ENCODE measurements at regions not wholly inside any gene's neighbourhood (a gene's known extent, or its start where the extent isn't known, plus 50 kb on each side); places are given as distances from the start of the nearest gene placed in this dataset.
A peak's percentile ranks its signal among the peaks of the same experiment; 100 is the strongest.

DNA sequence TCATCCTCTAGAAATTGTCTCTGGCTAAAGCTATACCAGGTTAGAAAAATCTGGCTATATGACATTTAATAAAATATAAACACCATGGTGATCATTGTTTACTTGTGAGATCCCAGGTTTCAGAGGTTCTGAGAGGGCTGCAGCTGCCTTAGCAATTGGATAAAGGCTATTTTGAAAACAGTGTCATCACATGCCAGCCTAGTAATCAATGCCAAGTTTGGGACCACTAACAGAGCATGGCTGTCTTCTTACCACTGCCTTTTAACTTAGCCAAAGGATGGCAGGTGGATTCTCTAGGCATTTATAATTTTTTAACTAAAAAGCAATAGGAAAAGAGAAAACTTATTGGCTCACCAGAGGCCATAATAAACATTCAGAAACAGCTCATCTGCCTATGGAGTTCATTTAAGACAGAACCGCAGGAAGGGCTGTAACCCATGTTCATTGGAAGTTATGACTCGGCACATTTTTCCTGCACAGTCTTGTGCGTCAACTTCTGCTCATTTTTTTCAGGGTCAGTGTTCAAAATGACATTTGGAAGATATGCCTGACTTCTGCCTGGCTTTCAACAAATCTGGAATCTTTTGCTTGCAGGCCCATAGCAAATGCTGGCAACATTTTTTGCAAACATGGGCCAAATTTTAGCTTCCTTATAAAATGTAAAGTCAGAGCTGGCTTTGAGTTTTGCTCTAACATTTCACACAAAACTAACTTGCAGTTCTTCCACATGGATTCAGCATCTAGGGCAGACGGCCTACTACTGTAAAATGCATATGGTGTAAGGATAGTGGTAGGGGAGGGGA lies 476.0 kb upstream of the TBL1XR1 start:
- peak; percentile 78 for DNase-seq (ENCODE audit: low spot score)

DNA sequence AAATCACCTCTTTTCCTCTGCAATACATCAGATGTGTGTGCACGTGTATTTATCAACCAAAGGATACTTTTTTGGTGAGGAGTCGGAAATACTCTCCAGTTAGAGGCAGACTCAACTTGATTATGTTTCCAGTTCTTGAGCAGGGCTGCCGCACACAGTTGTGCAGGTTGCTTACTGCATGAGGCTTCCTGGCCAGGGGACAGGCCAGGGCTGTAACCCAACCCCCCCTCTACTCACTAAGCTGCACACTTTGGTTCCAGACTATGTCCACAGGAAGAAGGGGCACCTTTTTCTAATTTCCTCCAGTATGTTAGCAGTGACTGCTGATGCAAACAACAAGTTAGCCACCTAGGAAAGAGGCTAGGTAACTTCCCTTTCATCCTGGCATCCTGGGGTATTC lies 476.9 kb upstream of the TBL1XR1 start:
- no peak for DNase-seq (ENCODE audit: low spot score)

DNA sequence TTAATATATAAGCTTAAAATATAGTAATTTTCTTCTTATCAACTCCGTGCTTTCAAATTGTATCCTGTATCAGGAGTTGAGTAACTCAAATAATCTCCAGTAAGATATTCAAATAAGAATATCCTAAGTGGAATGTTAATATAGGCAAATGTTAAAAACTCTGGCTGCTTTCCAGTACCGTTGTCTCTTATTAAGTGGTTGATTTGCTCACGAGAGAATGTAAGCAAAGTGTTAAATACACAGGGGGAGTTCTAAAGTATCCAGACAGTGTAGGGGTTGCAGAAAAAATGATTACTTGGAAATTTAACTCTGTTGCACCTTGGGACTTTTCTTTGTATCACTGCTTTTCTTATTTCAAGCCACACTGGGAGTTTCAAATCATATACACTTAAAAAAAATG lies 478.9 kb upstream of the TBL1XR1 start:
- no peak for DNase-seq (ENCODE audit: low spot score)

DNA sequence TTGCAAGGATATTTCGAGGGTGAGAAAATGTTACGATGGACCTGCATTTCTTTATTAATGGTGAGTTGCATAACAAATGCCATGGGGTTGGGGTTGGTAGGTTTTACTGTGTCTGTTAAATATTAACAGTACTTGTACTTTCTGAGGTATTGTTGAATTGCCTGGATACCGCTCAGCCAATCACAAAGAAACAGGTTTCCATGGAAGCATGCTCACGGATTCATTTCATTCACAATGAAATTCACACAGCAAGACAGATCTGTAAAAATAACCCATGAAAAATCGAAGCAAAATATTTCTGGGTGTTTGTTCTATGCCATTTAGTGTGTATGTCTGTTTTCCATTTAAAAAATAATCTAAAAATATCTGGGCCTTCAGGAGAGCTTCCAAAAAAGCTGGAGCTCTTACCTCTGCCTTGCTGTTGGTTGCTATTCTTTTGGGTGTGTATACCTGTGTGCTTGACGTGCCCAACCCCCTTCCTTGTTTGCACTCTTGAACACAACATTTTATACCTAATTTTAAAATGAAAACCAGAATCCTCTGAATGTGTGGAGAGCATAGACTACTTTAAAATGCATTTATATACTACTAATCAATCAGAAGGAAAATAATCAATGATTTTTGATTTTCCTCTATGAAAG lies 479.8 kb upstream of the TBL1XR1 start:
- DNase-seq (ENCODE audit: low spot score): no peak

DNA sequence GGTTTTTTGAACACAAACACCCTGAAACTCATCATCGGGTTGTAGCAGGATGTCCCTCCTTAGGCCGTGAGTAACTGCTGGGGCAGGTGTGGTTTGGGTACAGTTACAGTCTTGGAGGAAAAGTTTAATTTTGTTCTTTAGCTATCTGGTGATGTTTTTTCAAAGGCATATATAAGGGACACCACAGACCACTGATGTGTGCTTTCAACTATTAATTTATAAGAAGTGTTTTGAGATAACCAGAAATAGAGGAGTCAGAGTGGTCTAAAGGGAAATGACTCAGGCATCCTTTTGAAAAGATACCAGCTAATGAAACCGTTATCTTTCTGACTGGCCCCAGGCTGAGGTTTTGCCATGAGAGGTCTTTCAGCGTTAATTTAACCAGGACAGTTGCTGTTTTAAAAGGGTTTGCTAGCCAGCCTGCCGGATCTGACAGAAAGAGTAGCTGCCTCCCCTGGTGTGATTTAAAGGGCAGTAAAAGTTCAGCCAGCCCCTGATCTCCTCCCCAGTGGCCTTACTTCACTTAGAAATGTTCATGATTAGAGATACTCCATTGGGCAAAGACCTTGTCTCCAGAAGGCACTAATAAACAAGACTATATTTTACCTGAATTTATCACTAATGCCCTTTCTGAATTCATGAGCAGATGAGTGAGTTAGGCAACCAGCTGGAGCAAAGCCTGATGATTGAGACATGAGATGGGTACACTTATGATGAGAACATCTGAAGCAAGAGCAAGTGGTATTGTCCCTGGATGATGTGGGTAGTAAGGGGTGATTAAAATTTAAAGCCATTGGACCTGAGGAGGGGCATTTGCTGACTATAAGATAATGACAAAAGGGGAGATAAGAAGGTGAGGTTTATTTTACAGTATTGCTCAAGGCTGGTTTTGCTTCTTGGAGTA lies 482.5 kb upstream of the TBL1XR1 start:
- DNase-seq (ENCODE audit: low spot score): no peak

DNA sequence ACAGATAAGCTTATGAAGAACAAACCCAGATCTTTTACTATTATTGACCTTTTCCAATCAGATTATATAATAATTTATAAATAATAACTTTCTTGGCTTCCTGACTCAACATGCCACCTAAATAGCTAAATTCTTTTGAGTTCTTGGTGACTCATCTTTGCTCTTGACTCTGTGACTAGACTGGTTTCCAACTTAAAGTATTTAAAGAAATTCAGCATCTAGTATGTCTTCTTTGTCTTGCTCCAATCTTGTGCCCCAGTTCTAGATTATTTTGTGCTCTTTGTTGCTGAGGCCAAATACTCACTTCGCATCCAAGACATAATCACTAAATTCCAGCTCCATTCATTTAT lies 483.2 kb upstream of the TBL1XR1 start:
- DNase-seq (ENCODE audit: low spot score): no peak

DNA sequence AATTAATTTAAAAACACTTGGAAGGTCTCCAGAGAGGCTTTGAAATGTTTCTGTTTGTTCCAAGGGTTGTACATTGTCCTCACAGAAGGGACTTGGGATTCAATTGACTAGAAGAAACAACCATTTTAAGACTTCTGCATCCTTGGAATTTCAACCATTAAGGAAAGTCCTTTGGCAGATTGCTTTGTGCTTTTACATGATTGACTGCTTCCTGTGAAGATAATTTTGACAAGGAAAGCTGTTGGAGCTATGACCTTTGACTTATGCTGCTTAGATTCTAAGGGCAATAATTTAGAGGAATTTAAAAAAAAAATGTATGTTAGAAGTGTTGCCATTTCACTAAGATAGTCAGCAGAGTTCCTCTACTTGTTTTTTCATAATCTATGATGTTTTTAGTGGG lies 483.9 kb upstream of the TBL1XR1 start:
- DNase-seq (ENCODE audit: low spot score): no peak

DNA sequence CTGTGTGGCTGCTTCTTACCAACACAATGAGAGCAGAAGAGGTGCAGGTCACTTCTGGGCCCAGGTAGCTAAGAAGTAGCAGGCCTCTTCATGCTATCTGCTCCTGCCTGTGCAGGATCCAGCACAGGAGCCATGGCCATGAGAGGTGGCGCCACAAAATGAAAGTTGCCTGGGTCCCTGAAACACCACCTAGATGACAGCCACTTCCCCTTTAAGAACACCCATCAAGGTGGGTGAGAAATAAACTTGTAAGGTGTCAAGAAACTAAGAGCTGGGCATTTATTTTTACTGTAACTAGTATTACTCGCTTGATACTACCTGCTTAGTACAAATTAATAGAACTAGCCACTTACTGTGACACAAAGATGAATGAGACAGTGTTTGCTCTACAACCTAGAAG lies 484.6 kb upstream of the TBL1XR1 start:
- DNase-seq (ENCODE audit: low spot score): no peak

DNA sequence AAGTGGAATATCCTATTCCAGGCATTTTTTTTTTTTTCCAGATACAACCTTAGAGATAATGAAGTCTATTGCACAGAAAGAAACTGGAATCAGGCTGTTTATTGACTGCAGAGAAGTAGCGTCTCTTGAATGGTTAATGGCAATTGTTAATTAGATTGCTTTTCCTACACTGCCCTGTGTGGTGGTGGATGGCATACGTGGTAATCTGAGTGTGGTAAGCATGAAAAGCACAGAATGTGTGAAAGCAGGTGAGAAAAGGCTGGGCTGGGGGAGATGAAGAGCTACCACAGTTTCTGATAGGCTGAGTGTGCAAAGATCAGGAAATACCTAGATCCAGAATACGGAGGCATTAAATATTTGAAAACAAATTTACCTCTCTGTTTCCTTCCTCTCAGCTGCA lies 486.3 kb upstream of the TBL1XR1 start:
- no peak for DNase-seq (ENCODE audit: low spot score)

DNA sequence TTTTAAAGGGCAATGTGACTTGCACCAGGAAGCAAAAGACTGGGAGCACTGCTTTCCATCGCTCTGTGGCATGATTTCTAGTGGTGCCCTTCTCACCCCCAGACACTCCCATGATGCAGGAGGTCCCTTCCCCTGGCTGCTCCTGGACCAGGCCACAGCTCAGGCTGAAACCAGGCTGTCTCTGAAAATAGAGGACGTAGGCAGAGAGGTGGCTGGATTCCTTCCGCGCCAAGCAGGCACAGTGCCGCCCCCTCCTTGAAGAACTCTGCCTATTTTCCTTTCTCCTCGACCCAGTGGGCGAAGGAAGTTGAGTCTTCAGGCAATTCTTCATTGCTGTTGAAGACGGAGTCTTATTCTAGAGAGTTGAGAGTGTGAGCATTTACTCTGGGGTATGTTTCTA lies 489.4 kb upstream of the TBL1XR1 start:
- DNase-seq (ENCODE audit: low spot score): no peak

DNA sequence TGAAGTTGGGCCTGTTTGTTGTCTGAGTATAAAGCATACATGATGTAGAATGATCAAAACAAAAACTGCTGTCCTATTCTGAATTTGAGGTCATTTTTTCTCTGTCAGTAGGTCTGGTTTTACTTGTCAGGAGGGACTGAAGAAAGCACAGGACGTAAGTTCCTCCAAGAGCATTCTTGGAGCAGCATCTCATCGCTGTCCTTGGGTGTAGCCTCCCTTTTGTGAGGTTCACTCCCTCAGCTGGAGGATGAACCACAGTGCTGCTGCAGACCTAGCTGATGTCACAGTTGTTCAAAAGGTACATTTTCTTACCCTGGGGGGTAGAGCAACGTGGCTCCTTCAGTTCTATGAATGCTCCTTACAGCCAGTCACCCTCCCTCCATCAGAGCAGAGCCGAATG lies 490.0 kb upstream of the TBL1XR1 start:
- DNase-seq (ENCODE audit: low spot score): no peak

DNA sequence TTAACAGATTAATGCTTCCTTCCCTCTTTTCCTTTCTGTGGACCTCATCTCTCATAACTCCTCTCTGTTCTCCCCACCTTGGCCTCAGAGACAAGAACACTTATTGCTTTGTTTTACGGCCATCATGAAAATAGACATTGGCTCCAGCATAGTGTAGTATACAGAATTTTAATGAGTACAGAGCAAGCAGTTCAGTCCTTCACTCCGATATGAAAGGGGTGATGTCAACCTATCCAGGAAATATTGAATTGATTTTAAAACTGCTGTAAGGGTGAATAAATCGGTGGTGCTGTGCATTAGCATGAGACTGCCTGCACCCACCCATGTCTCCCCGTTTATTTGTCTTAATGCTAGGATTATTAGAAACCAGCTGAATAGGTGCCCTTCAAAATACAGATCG lies 490.9 kb upstream of the TBL1XR1 start:
- DNase-seq (ENCODE audit: low spot score): no peak

DNA sequence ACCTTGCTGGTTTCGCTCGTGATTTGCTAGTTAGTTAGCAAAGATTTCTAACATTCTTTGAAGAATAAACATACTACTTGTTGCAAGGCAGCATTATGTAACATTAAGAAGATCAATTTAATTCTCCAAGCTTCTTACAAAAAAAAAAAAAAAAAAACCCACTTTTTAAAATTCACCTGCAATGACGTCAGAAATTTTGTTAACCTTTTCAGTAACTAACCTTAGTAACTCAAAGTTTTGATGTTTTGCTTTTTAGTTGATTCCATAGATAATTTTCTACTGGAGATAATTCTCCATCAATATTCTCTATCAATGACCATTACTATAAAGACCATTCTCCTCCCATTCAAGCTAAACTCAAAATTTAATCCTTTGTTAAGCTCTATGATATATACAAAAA lies 491.8 kb upstream of the TBL1XR1 start:
- no peak for DNase-seq (ENCODE audit: low spot score)

DNA sequence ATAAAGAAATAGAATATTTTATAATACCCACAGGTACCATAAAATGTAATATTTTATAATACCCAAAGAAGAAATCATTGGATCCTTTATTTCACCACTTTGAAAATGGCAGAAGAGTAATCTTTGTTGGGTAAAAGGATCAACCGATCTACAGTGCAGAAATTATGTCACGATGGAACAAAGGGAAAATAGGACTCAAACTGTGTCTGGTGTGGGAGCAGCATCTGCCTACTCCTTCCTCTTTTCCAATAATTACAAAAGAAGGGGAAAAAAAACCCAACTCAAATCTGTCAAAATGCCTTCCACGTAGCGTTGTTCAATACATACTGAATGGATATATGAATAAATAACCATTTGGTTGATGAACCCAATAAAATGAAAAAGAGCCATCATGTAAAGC lies 492.6 kb upstream of the TBL1XR1 start:
- no peak for DNase-seq (ENCODE audit: low spot score)

DNA sequence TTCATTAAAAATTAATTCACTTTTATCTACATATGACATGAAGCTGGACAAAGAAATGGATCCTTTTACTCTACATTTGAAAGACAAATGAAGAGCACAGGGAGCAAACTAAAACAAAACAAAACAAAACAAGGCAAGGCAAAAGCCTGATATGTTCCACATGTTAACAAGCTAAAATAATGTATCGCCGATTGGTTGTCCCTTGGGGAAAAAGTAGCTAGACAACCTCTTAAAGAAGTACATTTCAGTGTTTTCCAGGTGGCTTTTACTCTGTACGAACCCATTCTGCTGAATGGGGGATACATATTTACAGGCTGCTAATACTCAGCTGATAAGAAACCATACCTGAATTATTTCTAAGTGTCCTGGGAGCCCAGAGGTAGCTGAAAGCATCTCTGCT lies 493.0 kb upstream of the TBL1XR1 start:
- no peak for DNase-seq (ENCODE audit: low spot score)

DNA sequence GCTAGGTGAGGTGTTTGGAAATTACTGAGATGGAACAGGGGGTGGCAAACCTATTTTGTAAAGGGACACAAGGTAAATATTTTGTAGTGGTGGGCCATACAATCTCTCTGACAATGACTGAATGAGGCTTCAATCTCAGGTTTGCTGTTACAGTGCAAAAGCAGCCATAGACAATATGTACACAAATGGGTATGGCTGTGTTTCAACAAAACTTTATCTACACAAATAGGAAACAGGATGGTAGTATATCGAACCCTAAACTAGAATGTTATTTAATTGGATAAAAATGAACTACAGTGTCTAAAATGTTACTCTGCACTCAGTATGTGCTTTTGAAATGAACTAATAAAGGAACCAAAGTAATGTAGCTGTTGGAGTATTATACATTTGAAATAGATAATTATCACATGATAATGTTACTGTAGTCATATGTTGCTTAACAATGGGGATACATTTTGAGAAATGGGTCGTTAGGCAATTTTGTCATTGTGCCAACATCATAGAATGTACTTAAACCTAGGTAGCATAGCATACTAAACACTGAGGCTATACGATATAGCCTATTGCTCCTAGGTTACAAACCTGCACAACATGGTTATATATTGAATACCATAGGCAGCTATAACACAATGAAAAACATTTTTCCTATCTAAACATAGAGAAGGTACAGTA lies 495.2 kb upstream of the TBL1XR1 start:
- DNase-seq (ENCODE audit: low spot score): no peak

DNA sequence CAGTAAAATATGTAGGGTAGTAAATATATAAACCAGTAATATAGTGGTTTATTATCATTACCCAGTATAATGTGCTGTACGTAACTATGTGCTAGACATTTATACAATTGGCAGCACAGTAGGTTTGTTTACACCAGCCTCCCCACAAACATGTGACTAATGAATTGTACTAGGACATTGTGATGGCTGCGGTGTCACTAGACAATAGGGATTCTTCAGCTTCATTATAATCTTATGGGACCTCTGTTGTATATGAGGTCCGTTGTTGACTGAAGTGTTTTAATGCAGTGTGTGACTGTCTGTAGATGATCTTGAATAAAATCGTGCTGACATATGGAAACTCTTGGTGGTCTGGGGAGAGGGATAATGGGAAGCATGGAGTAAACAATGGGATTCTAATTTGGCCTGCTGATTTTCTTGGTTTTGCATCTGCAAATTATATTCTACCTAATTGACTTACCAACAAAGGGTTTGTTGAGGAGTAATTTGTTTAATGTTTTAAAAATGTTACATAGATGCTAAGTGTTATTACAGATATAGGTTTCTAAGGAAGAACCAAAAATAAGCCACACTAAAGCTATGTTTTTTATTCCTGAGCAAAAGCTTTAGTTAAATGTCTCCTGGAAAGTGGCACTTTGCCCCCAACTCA lies 496.5 kb upstream of the TBL1XR1 start:
- DNase-seq (ENCODE audit: low spot score): no peak

DNA sequence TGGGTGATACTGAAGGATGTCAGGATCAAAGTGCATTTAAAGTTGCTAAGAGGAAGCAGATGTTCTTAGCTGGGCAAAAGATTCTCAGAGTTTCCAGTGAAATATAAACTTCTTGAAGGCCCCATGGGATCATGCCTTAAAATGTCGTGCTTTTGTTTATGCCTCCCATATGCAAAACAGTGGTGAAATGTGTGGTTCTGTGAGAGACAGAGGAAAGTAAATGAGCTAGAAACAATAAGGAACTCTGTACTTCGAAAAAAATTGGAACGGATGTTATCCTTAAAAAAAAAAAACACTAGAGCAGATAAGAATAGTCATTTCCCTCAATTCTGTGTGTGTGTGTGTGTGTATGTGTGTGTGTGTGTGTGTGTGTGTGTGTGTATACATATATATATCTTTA lies 497.0 kb upstream of the TBL1XR1 start:
- DNase-seq (ENCODE audit: low spot score): no peak

DNA sequence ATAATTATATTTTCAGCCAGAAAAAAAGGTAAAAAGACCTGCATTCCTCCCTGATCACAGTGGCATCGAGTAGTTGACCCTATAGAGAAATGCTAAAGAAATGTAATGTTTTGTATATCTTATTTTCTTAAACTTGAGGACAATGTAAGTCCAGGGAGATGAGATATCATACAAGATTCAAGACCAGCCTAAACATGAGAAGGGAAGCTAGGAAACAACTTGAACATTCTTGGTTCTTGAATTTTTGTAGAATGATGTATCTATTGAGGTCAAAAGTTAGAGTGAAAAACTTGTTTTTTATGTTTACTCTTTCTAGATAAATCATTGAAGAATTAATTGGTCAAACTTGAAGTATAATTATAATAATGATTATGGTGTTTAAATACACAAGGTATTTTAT lies 497.7 kb upstream of the TBL1XR1 start:
- DNase-seq (ENCODE audit: low spot score): no peak

DNA sequence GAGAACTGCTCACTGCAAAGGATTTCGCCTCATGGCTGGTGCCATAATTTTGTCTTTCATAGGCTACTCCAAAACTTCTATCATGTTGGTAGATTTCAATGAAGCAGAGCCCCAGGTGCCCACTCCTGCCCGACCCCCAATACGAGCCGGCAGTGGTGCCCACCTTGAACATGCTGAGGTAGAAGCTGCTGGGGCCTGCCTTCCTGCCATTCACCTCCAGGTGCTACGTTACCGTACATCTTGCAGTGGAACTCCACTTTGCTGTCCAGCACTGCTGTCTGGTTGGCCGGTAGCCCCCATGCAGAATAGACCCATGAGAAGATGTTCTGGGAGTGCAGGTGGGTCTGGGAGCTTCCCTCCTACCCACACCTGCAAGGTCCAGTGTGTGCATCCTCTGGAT lies 502.8 kb upstream of the TBL1XR1 start:
- no peak for DNase-seq (ENCODE audit: low spot score)

DNA sequence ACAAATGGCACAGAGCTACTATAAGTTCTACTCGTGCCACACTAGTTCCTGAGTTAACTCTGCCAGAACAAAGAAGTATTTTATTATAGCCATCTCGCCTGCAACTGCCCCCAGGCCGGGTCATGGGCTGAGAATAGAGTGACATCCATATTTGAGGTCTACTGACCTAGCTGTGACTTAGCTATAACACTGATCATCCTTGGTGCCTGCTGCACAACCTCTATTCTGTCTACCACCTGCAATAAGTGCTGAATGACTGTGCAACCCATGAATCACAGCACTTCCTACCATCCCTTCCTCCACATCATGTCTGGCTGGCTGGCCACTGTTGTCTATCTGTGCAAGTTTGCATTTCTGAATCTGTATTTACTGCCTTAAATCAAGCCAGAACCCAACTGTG lies 506.5 kb upstream of the TBL1XR1 start:
- peak; percentile 21 for DNase-seq (ENCODE audit: low spot score)

Data from AG20443 (cell line).